ENCODE measurements at regions not wholly inside any gene's neighbourhood (a gene's known extent, or its start where the extent isn't known, plus 50 kb on each side); places are given as distances from the start of the nearest gene placed in this dataset.
A peak's percentile ranks its signal among the peaks of the same experiment; 100 is the strongest.

DNA sequence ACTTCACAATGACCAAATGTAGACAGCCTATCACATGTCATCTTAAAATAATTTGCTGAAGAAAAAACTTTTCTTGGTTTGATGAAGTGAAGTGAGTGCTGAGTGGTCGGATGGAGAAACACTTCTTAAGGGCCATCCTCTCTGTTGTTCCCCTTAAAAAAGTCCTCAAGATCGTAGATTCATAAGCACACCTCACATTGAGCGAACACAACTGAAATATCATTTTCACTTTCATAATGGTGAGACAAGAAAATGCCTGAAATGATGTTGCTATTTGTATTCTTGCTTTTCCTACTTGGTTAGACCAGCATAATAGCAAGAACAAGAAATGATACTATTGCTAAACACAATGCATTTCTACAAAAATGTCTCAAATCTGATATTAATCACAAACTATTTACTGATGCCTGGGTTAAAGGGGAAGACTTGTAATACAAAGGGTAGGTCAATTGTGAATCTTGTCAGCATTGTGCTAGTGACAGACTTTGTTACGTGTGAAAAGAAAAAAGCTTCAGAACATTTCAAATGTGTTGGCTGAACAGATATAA lies 305.6 kb upstream of the NR3C2 start:
- no peak for DNase-seq (ENCODE audit: low spot score)

DNA sequence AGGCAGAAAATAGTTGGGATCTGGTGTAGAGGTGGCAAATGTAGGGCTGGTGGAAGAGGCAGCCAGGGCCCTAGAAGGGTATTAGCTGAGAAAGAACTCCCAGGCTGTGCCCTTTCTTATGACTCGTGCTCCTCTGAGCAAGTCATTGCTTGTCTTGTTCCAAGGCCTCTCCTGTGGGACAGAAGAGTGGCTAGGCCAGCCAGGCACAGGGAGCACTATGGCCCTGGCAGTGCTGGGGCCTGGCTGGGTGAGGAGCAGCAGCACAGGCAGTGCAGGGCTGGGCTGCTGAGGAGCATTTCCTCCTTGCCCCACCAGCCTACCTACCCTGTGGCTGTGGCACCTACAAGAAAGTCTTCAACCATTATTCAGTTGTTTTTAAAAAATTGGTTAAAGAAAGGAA lies 298.5 kb upstream of the NR3C2 start:
- DNase-seq (ENCODE audit: low spot score): no peak

DNA sequence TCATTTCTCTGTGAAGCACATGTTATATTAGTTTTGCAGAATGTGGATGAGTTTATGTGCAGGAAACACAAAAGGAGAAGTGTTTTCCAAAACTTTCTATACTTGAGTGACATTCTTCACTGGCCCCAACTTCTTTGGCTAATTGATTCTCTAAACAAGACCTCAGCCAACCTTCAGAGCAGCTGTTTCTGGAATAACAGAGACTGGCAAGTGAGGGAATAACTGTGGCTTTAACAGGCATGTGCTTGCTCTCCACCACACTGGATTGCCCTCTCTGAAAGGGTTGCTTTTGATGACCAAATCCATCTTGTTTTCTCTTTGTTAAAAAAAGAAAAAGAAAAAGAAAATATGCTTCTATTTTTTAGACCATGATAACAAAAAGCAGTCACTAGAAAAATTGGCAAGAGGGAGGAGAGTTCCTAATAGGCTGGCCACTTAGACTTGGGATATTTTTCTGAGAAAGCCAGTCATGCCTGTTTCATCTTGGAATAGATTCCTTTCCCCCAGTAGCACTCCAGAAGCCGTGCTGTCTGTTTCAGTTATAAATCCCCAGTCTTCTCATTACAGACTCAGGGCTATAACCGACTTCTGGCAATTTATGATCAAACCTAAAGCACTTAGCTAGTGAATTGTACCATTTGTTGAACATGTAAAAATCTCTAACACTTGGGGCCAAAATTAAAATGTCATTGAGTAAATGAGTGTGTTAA lies 295.0 kb upstream of the NR3C2 start:
- peak; percentile 2 for DNase-seq (ENCODE audit: low spot score)

DNA sequence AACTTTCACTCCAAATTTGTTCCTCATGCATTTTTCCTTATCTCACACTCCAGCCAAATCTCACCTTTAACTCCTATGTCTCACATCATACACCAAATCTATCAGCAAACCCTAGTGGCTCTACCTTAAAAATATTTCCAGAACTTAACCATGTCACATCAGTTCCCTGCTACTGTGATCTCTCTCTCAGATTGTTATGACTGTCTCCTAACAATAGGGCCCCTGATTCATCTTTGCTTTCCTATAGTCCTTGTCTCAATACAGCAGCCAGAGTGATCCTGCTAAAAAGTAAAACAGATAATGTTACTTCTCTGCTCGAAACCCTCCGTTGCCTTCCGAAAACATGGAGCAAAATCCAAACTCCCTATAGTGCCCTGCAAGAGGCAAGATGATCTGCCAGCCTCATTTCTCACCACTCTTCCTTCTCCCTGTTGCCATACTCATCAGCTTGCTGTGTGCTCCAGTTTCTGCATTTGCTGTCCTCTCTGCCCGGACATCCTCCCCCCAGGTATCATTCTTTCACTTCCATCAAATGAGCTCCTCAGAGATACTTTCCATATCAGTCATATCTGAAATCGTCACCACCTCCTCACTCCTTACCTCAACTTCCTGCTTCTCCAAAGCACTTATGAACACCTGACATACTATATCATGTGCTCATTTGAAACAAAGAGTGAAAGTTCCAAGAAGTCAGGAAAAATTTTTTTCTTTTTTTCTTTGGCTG lies 293.4 kb upstream of the NR3C2 start:
- no peak for DNase-seq (ENCODE audit: low spot score)

DNA sequence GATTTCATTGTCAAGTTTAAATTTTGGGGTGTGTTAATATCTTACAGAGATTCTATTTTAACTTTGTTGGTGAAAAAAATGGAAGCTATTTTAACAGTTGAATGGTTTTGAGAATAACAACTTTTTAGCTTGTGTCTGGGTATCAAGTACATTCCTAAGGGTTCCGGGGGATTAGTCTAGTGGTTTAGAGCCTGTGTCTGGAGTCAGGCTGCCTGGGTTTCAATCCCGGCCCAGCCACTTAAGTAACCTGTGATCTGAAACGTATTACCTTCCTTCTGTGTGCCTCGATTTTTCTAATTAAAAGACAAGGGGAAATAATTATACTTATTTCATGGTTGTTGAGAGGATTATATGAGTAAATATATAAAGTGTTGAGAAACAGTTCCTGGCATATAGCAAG lies 288.6 kb upstream of the NR3C2 start:
- DNase-seq (ENCODE audit: low spot score): no peak

DNA sequence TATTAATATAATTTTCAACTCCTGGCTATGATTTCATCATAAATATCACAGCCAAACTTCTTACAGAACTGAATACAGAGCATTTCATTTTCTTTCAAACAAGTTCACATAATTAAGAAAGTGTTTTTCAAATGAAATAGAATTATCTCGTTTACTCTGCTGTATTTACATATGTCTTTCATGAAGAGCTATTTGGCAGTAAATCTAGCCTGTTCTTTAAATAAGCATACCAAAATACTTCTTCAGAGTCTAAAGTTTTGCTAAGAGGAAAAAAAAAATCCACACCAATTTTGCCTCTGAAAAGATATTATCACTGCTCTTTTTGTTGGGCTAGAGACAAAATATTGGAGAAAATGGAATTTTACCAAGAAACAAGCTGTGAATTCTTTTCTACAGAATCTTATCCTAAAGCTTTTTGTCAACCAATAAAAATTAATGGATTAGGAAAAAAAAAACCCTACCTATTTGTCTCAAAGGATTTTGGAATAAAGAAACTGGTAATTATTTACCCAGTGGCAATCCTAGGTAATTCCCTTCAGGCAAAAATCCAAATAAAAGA lies 287.9 kb upstream of the NR3C2 start:
- no peak for DNase-seq (ENCODE audit: low spot score)

- no peak for DNase-seq (ENCODE audit: low spot score)
Observed at GRCh38 chr4:148717988-148718387, 275.8 kb upstream of the NR3C2 start.

DNA sequence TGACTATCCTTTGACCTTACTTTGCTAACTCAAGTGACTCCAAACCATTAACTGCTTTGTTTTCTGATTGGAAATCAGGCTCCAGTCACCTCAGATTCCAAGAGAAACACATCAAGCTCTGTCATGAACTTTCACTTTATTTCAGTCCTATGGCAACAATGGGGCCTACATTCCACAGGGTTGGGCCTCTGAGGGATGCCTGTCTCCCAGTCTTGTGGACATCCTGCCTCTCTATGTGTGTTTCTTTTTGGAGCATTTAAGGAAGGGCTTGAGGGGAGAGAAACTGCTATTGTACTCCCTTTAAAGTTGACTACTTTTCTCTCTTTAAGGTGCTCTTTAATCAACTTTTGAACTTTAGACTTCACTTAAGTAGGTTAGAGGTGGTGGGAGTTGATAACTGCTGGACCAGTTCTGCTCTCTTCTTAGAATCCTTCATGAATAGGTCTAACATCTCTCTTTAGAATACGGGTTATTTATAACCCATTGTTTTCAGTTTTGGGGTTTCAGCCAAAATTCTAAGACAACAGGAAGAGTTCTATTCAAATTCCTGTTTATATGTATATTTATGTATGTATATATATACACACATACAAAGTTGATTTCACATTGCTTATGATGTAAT lies 274.3 kb upstream of the NR3C2 start:
- no peak for DNase-seq (ENCODE audit: low spot score)

GRCh38 chr4:148704291-148704690 lies 262.1 kb upstream of the NR3C2 start:
- DNase-seq (ENCODE audit: low spot score): no peak

DNA sequence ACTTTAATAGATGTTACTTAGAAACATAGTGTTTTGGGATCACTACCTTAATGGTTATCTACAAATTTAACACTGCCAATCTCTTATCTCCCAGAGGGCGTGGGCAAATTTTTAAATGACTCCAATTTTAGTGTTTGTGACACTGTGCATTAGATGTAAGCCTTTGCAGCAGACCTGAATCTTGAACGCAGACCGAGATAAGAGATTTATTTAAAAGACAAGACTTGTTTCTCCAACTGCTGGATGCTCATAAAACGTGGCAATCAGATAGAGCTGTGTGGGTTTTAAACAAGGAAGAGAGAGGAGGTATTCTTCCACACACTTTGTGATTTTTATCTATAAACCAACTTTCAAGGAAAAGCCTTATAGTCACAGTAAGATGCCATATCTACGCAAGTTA lies 252.5 kb upstream of the NR3C2 start:
- DNase-seq (ENCODE audit: low spot score): no peak

GRCh38 chr4:148693913-148694649 lies 251.9 kb upstream of the NR3C2 start:
- DNase-seq (ENCODE audit: low spot score): no peak

DNA sequence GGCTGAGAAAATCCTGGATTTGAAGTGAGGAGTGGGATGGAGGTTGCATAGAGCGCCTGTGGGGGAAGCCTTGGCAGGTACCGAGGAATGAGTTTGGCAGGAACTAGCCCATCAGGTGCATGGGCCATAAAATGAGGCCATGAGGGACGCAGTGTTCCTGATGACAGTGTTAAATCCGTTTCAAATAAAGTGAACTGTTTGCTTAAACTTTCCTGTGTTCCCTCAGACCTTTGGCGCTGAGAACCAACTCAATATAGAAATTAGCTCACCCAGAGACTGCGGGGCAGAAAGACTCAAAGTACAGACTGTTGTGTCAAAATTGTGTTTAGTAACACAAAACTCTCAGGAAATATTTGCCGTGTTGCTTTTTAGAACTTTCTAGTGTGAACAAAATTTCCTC lies 250.0 kb upstream of the NR3C2 start:
- no peak for DNase-seq (ENCODE audit: low spot score)

GRCh38 chr4:148686449-148686848 lies 244.2 kb upstream of the NR3C2 start:
- DNase-seq (ENCODE audit: low spot score): no peak

GRCh38 chr4:148684638-148685037 lies 242.4 kb upstream of the NR3C2 start:
- no peak for DNase-seq (ENCODE audit: low spot score)

GRCh38 chr4:148680884-148681283 lies 238.7 kb upstream of the NR3C2 start:
- no peak for DNase-seq (ENCODE audit: low spot score)

GRCh38 chr4:148676344-148676743 lies 234.1 kb upstream of the NR3C2 start:
- DNase-seq (ENCODE audit: low spot score): no peak

DNA sequence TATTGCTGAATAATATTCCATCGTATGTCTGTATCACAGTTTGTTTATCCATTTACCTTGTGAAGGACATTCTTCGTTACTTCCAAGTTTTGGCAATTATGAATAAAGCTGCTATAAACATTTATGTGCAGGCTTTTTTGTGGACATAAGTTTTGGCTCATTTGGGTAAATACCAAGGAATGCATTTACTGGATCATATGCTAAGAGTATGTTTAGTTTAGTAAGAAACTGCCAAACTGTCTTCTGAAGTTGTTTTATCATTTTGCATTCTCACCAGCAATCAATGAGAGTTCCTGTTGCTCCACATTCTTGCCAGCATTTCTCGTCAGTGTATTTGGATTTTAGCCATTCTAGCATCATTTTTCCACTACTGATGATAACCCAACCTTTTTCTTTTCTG lies 232.7 kb upstream of the NR3C2 start:
- no peak for DNase-seq (ENCODE audit: low spot score)

DNA sequence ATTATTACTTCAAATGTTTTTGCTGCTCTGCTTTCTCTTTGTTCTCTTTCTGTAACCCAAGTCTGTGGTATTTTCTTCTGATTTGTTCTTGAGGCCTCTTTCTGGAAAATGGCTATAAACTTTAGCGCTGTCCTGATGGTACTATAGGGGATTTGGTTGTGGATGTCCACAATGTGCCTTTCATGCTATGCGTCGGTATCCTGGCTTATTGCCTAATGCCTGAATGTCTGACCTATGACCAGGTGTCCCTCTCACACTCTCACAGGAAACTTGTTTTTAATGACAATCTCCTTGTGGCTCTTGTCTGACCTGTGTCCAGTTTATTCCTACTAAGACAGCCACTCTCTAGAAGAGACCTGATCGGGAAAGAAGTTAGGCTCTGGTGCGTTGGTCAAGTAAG lies 222.4 kb upstream of the NR3C2 start:
- DNase-seq (ENCODE audit: low spot score): no peak

- DNase-seq (ENCODE audit: low spot score): no peak
Observed at GRCh38 chr4:148654131-148654530, 211.9 kb upstream of the NR3C2 start.

DNA sequence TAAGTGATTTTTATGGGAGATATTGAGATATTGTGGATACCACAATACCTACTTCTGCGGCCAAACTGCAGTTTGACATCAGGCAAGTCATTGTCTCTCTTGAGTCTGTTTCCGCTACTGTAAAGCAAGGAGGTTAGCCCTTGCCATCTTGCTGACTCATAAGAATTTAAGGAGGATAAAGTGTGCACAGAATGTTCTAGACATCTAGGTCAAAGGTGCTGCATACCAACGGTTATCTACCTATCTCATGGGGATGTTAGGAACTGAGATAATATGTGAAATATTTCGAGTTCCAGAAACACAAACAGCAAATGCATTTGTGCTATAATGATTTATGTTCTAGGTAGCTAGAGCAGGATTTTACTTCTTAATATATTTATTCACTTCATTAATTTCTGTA lies 211.5 kb upstream of the NR3C2 start:
- no peak for DNase-seq (ENCODE audit: low spot score)

DNA sequence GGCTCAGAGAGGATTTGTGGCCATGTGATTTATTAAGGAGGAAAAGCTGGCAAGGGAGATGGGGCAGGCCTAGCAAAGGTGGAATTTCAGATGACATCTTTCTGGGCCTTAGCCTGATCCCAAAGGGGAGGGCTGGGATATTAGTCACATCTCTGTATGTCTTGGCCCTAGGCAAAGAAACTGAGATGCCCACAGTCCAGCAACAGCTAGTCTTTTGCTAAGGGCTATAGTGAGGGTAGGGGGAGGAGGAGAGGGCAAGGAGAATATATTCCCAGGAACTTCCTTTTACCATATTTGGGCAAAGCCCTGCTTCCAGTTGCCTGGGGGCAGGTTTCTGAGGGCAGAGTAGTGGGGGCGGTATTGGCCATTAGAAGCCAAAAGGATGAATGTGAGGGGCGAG lies 209.8 kb upstream of the NR3C2 start:
- no peak for DNase-seq (ENCODE audit: low spot score)
